IMR-90 (cell line): ENCODE measurements at regions not wholly inside any gene's neighbourhood (a gene's known extent, or its start where the extent isn't known, plus 50 kb on each side); places are given as distances from the start of the nearest gene placed in this dataset.

Source experiments
- ATAC-seq: fragments of 200-7000 bp; cut with Tn5 transposase; 2 replicates; pipeline ENCODE4 v1.9.1; 2020; ENCODE audit warnings: low read depth, mild to moderate bottlenecking, moderate library complexity
- BruUV-seq: library from RNA; stranded (reverse); fragments of 400-500 nt; replicated peaks from 2 replicates; lab custom pipeline; 2021; lab: Mats Ljungman, UMichigan
- CTCF ChIA-PET: fragments of 300-600 bp; formaldehyde crosslinking; extraction: SDS; loops from one replicate; lab custom pipeline; 2021; ENCODE audit warnings: antibody characterized with exemption; lab: Yijun Ruan, JAX
- POLR2A ChIA-PET: fragments of 300-600 bp; sonication (Branson Sonifier 250); formaldehyde crosslinking; loops from one replicate; lab custom pipeline; 2022; ENCODE audit warnings: antibody characterized with exemption; ENCODE audit not compliant: unreplicated experiment; lab: Charles Lee
- DNase-seq: peaks from one replicate; pipeline ENCODE4 v3.0.0; 2013
- H2AFZ ChIP-seq: replicated peaks from 2 replicates; pipeline ENCODE3; 2013; ENCODE audit warnings: low read length, mild to moderate bottlenecking; ENCODE audit not compliant: poor library complexity
- H2AK5ac ChIP-seq: 2 replicates; pipeline ENCODE4 v1.6.1; 2013; ENCODE audit warnings: low read depth, low read length, inconsistent platforms
- H2AK9ac ChIP-seq: replicated peaks from 2 replicates; pipeline ENCODE3; 2013; ENCODE audit warnings: mild to moderate bottlenecking, low read depth, low read length, moderate library complexity; ENCODE audit not compliant: poor library complexity
- H2BK120ac ChIP-seq: 2 replicates; pipeline ENCODE4 v1.6.1; 2013; ENCODE audit warnings: low read depth, low read length, inconsistent platforms
- H2BK15ac ChIP-seq: 3 replicates; pipeline ENCODE4 v1.6.1; 2013; ENCODE audit warnings: low read depth, low read length, inconsistent platforms
- H2BK20ac ChIP-seq: 2 replicates; pipeline ENCODE4 v1.6.1; 2013; ENCODE audit warnings: low read depth, mild to moderate bottlenecking, inconsistent platforms, low read length, moderate library complexity
- H2BK5ac ChIP-seq: 2 replicates; pipeline ENCODE4 v1.6.1; 2013; ENCODE audit warnings: mild to moderate bottlenecking, low read depth, low read length, inconsistent platforms; ENCODE audit not compliant: poor library complexity, severe bottlenecking
- H3K14ac ChIP-seq: replicated peaks from 2 replicates; pipeline ENCODE4 v1.6.1; 2013; ENCODE audit warnings: low read depth, low read length, inconsistent platforms
- H3K18ac ChIP-seq: 2 replicates; pipeline ENCODE4 v1.6.1; 2013; ENCODE audit warnings: low read depth, low read length, control low read depth
- H3K23ac ChIP-seq: 2 replicates; pipeline ENCODE4 v1.6.1; 2013; ENCODE audit warnings: low read depth, low read length, inconsistent platforms
- H3K27ac ChIP-seq: 2 replicates; pipeline ENCODE4 v1.5.1; 2013; ENCODE audit warnings: mild to moderate bottlenecking, control low read depth, low read length; ENCODE audit not compliant: insufficient read depth
- H3K27me3 ChIP-seq: 2 replicates; pipeline ENCODE4 v1.6.1; 2013; ENCODE audit warnings: low read length; ENCODE audit not compliant: control insufficient read depth, insufficient read depth
- H3K36me3 ChIP-seq: 2 replicates; pipeline ENCODE4 v1.6.1; 2013; ENCODE audit warnings: low read length, mixed read lengths; ENCODE audit not compliant: control insufficient read depth, insufficient read depth
- H3K4ac ChIP-seq: 2 replicates; pipeline ENCODE4 v1.6.1; 2013; ENCODE audit warnings: low read depth, low read length, inconsistent platforms
- H3K4me1 ChIP-seq: 2 replicates; pipeline ENCODE4 v1.6.1; 2013; ENCODE audit warnings: low read length, mixed read lengths; ENCODE audit not compliant: control insufficient read depth, insufficient read depth
- H3K4me2 ChIP-seq: 2 replicates; pipeline ENCODE4 v1.6.1; 2013; ENCODE audit warnings: low read depth, mild to moderate bottlenecking, control low read depth, low read length, moderate library complexity
- H3K4me3 ChIP-seq: 2 replicates; pipeline ENCODE4 v1.5.1; 2013; ENCODE audit warnings: low read depth, mild to moderate bottlenecking, control low read depth, low read length, moderate library complexity; ENCODE audit not compliant: insufficient read depth
- H3K56ac ChIP-seq: 2 replicates; pipeline ENCODE4 v1.6.1; 2013; ENCODE audit warnings: low read length, inconsistent platforms; ENCODE audit not compliant: insufficient read depth; ENCODE audit errors: extremely low read depth
- H3K79me1 ChIP-seq, 2 experiments: 2 replicates each; pipeline ENCODE4 v1.6.1; 2013; ENCODE audit warnings: low read length in 2 of 2, inconsistent platforms in 1 of 2, low read depth in 1 of 2
- H3K9ac ChIP-seq: 2 replicates; pipeline ENCODE4 v1.6.1; 2013; ENCODE audit warnings: low read depth, low read length, control low read depth
- H3K9me1 ChIP-seq: 2 replicates; pipeline ENCODE4 v1.6.1; 2013; ENCODE audit warnings: low read length, inconsistent platforms; ENCODE audit not compliant: insufficient read depth
- H3K9me3 ChIP-seq: 2 replicates; pipeline ENCODE4 v1.6.1; 2013; ENCODE audit warnings: low read length; ENCODE audit not compliant: control insufficient read depth, insufficient read depth
- H4K20me1 ChIP-seq: 2 replicates; pipeline ENCODE4 v1.6.1; 2013; ENCODE audit warnings: low read length, inconsistent platforms; ENCODE audit not compliant: insufficient read depth
- H4K5ac ChIP-seq: 2 replicates; pipeline ENCODE4 v1.6.1; 2013; ENCODE audit warnings: mild to moderate bottlenecking, low read depth, low read length, control low read depth
- H4K8ac ChIP-seq, 2 experiments: 2 replicates each; pipeline ENCODE4 v1.6.1; 2013; ENCODE audit warnings: low read depth in 2 of 2, low read length in 2 of 2, control low read depth in 1 of 2, inconsistent platforms in 1 of 2
- H4K91ac ChIP-seq: 2 replicates; pipeline ENCODE4 v1.6.1; 2013; ENCODE audit warnings: low read depth, low read length, inconsistent platforms; ENCODE audit not compliant: insufficient read depth
- BHLHE40 ChIP-seq: fragments of 150-350 bp; IDR thresholded peaks from 2 replicates; pipeline ENCODE4 v1.6.1; 2016; ENCODE audit warnings: mild to moderate bottlenecking, low read depth, low read length
- FOS ChIP-seq: fragments of 150-350 bp; IDR thresholded peaks from 2 replicates; pipeline ENCODE4 v1.6.1; 2016; ENCODE audit warnings: low read depth, low read length
- MAFK ChIP-seq: IDR thresholded peaks from 2 replicates; pipeline ENCODE4 v1.6.1; 2012; ENCODE audit warnings: low read depth, low read length, improper control_type of control experiment
- NFE2L2 ChIP-seq: fragments of 150-350 bp; IDR thresholded peaks from 2 replicates; pipeline ENCODE4 v1.6.1; 2016; ENCODE audit warnings: low read depth, mild to moderate bottlenecking, low read length
- RAD21 ChIP-seq: IDR thresholded peaks from 2 replicates; pipeline ENCODE4 v1.6.1; 2012; ENCODE audit warnings: low read length, improper control_type of control experiment
- RFX5 ChIP-seq: IDR thresholded peaks from 2 replicates; pipeline ENCODE4 v1.8.0; 2012; ENCODE audit warnings: low read depth, mild to moderate bottlenecking, low read length, moderate library complexity
- SMC3 ChIP-seq: fragments of 150-350 bp; IDR thresholded peaks from 2 replicates; pipeline ENCODE4 v1.6.1; 2016; ENCODE audit warnings: low read depth, mild to moderate bottlenecking, antibody characterized with exemption, low read length, moderate library complexity
- WGBS, 2 experiments: methylation state at CpG; one replicate each; pipeline versions ENCODE4 v1.1.5 to v1.1.7; 2013; ENCODE audit warnings: missing lambda C conversion rate in 2 of 2; ENCODE audit not compliant: insufficient read length in 1 of 2; ENCODE audit errors: extremely low coverage in 2 of 2; 5-methylcytosine and 5-hydroxymethylcytosine counted together
- dilution Hi-C: fragments of 300-500 bp; cut with HindIII; formaldehyde crosslinking; loops from one replicate; pipeline ENCODE4 v1.14.3; 2018; ENCODE audit warnings: low sequenced_read_pairs; ENCODE audit not compliant: unreplicated experiment
- in situ Hi-C: fragments of 300-500 bp; cut with MboI; formaldehyde crosslinking; loops from 3 replicates; pipeline ENCODE4 v1.14.3; 2019; ENCODE audit warnings: low sequenced_read_pairs, inconsistent platforms, mixed read lengths
- intact Hi-C: fragments of 100-400 bp; cut with micrococcal nuclease; formaldehyde crosslinking; loops from 2 replicates; pipeline ENCODE4 v1.10.0; 2022

DNA sequence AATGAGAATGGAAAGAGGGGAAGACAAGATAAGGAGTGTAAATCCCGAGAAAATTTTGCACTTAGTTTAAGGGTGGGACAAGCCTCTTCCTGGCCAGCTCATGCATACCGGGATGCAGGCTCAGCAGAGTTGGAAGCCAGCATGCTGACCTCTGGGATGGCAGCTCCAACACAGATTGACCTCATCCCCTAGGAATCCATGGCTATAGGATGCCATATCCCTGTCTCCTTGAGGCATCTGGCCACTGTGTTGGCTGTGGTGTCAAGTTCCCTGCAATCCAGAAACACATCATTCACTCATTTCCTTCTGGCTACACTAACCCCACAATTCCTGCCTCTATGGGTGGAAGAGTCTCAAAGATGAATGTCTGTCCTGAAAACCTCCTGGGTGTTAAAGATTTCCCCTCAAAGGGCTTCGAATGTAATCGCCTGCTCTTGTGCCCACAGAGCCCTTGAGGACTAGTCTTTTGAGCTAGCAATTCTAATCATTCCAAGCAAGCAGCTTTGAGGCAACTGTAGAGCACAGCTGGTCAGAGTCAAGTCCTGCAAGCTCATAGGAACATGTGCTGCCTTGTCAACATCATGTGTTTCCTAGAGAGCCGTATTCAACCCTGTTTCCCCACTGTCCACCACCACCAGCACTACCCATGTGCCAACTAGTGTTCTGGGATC is 141.4 kb downstream of the PMP22 start:
- Histone ChIP-seq H2BK120ac (peak overlapping the region; percentile 77; the same call in 1 of the 2 replicates), H3K14ac (peak overlapping the region; percentile 73; the same call in 1 of the 2 replicates), H4K5ac (no peak overlapping the region), H2BK15ac (no peak overlapping the region; the same call in 2 of the 3 replicates), H3K9ac (no peak overlapping the region), H2BK5ac (no peak overlapping the region), H3K56ac (no peak overlapping the region), H2BK20ac (peak overlapping the region; percentile 22; the same call in 1 of the 2 replicates), H3K23ac (no peak overlapping the region; the same call in 1 of the 2 replicates), H3K4ac (peak overlapping the region; percentile 57; the same call in 1 of the 2 replicates), H3K27me3 (no peaks in the 10 kb centered on the region), H4K8ac (no peak overlapping the region), H3K4me3 (no peak overlapping the region), H3K9me3 (no peaks in the 10 kb centered on the region), H4K20me1 (no peaks in the 10 kb centered on the region), H3K36me3 (no peaks in the 10 kb centered on the region), H3K27ac (no peak overlapping the region), H3K4me2 (no peak overlapping the region), H3K79me1 (no peaks in the 10 kb centered on the region), H3K9me1 (no peaks in the 10 kb centered on the region), H2AFZ (no peak overlapping the region), H3K4me1 (peaks cover 3% of the 10 kb centered on the region; the same call in 1 of the 2 replicates), H3K18ac (no peak overlapping the region; the same call in 1 of the 2 replicates), H4K91ac (no peak overlapping the region), H2AK5ac (no peak overlapping the region), H2AK9ac (no peak overlapping the region)
- ChIA-PET POLR2A (no interaction called here), CTCF (interaction anchor here (1.3 kb wide), 1 partner anchor 12 kb away, joined by 3 read pairs; no protein-coding TSS in a partner anchor)
- intact Hi-C loops = no loop called here
- dilution Hi-C loops = no loop called here
- TF ChIP-seq MAFK (peak; percentile 23; the same call in 1 of the 2 replicates), RFX5 (no peak), BHLHE40 (no peak), SMC3 (no peak), RAD21 (no peak), NFE2L2 (no peak), FOS (no peak)
- no TSS peak for BruUV-seq
- peak; percentile 76 for DNase-seq
- WGBS, 2 experiments = 61% methylated on average over 2 of the region's 5 CpGs; no CpG with 5 or more reads in 1 of the 2 experiments
- ATAC-seq = peak; percentile 75
- in situ Hi-C loops = no loop called here
